ENCODE measurements at regions not wholly inside any gene's neighbourhood (a gene's known extent, or its start where the extent isn't known, plus 50 kb on each side); places are given as distances from the start of the nearest gene placed in this dataset.

DNA sequence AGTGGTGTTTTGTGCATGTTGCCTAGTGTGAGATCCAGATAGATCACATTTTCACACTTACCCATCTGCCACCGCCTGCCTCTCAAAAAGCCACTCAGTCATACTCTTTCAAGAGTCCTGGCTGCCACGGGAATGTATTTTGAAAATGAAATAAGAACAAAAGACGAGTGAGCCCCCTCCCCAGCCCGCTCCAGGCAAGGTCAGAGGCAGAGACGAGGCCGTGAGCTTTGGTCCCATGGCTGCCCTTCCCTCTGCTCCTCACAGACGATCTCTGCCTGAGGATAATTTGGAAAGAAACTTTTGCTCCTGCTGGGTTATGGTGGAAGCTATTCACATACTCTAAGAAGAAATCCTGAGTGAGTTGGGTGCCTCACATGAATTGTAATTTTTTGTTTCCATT is 924.3 kb downstream of the BCL11B start:
- no peak overlapping the region for H3K4me3 Mint-ChIP-seq
- no peaks in the 10 kb centered on the region for H3K27me3 Mint-ChIP-seq
- H3K9me3 Mint-ChIP-seq: peaks cover 3% of the 10 kb centered on the region
- no peak overlapping the region for H3K27ac Mint-ChIP-seq
- H3K36me3 Mint-ChIP-seq: no peaks in the 10 kb centered on the region
- no peak for ATAC-seq
- no peaks in the 10 kb centered on the region for H3K4me1 Mint-ChIP-seq

DNA sequence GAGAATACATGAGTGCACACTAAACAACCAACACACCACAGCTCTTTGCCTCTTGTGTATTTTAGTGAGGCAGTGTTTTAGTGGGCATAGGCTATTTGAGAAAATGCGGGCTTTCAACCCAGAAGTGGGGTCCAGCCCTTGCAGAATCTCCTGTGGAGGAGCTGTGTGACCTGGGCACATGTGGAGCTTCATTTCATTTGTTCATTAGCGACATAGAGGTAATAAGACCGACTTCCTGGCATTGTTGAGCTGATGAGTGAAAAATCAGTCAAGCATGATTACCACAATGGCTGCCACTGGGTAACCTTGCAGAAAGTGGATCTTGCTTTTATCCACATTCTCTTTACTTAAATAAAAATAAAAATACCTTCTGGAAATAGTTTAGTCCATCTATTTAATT is 923.5 kb downstream of the BCL11B start:
- Mint-ChIP-seq H3K27me3 (no peaks in the 10 kb centered on the region), H3K27ac (no peak overlapping the region), H3K4me1 (no peaks in the 10 kb centered on the region), H3K36me3 (no peaks in the 10 kb centered on the region), H3K9me3 (peaks cover 3% of the 10 kb centered on the region), H3K4me3 (no peak overlapping the region)
- no peak for ATAC-seq

DNA sequence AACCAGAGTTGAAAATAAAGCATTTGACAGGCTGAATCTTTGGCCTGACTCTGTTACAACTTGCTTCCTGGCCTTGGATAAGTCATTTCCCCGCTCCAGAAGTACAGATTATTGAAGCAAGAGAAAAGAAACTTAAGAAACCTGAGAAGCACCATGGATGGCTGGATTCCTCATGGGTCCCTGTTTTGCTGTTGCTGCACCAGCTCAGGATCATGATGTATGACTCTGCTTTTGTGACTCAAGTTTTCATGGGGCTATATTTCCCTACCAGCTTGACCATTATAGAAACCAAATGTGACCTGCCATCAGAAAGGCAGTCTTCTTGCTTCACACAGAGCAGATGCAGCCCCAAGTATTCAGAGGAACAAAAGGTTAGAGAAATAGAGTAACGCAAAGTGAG is 921.8 kb downstream of the BCL11B start:
- H3K4me3 Mint-ChIP-seq: no peak overlapping the region
- no peak overlapping the region for H3K27ac Mint-ChIP-seq
- ATAC-seq: no peak
- H3K36me3 Mint-ChIP-seq: no peaks in the 10 kb centered on the region
- H3K9me3 Mint-ChIP-seq: peaks cover 5% of the 10 kb centered on the region
- H3K27me3 Mint-ChIP-seq: no peaks in the 10 kb centered on the region
- no peaks in the 10 kb centered on the region for H3K4me1 Mint-ChIP-seq

DNA sequence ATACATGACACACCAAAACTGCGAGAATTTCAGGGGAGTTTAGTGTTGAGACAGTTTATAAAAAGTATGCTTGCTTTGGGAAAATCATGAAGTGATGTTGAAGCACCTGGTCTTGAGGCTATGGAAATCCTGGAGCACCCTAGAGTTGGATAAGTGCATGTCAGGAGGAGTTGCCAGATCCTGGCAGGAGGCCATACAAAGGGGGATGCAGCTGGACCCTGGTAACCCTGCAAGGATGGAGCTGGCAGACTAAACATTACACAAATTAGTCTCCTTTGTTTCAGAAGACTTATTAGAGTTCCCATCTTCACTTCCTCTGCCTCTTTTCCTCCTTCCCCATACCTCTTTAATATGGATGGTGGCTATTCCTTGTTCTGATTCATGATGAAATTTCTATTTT is 907.0 kb downstream of the BCL11B start:
- Mint-ChIP-seq H3K9me3 (peaks cover 17% of the 10 kb centered on the region), H3K36me3 (no peaks in the 10 kb centered on the region), H3K27ac (no peak overlapping the region), H3K4me3 (no peak overlapping the region), H3K4me1 (no peaks in the 10 kb centered on the region), H3K27me3 (no peaks in the 10 kb centered on the region)
- no peak for ATAC-seq

DNA sequence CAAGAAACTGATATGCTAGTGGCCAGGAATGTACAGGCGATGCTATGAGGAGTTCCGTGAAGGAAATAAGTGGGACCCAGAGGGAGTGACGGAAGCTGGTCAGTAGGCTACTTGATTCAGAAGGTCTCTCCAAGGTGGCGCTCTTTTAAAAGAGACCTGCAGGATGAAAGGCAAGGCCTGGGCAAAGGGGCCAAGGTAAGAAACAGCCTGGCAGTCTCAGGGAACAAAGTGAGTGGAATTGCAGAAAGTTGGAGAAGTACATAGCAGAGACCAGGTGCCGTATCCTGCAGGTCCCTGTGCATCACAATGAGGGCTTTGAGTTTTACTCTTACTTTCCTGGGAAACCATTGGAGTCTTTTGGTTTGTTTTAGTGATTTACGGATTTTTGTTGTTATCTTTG is 905.6 kb downstream of the BCL11B start:
- Mint-ChIP-seq H3K27ac (no peak overlapping the region), H3K4me3 (no peak overlapping the region), H3K36me3 (no peaks in the 10 kb centered on the region), H3K9me3 (peaks cover 13% of the 10 kb centered on the region), H3K4me1 (no peaks in the 10 kb centered on the region), H3K27me3 (no peaks in the 10 kb centered on the region)
- ATAC-seq: no peak

DNA sequence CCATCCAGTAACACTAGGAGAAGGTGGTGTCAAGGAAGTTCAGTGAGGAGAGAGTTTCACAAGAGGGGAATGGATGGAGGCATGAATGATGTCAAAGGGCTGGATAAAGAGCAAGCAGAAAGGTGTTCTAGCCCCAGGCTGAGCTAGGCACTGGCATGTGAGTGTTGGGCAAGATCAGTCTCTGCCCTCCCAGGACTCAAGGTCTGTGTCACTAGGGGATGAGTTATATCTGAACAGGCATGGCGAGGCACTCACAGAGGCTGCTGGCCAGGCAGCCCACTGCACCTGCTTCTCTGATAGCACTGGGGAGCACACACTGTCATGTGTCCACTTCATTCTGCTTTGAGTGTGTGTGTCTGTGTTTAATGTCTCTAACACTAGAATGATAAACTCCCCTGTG is 903.8 kb downstream of the BCL11B start:
- H3K36me3 Mint-ChIP-seq: no peaks in the 10 kb centered on the region
- H3K4me1 Mint-ChIP-seq: no peaks in the 10 kb centered on the region
- ATAC-seq: no peak
- H3K27me3 Mint-ChIP-seq: no peaks in the 10 kb centered on the region
- no peak overlapping the region for H3K4me3 Mint-ChIP-seq
- peaks cover 13% of the 10 kb centered on the region for H3K9me3 Mint-ChIP-seq
- no peak overlapping the region for H3K27ac Mint-ChIP-seq

DNA sequence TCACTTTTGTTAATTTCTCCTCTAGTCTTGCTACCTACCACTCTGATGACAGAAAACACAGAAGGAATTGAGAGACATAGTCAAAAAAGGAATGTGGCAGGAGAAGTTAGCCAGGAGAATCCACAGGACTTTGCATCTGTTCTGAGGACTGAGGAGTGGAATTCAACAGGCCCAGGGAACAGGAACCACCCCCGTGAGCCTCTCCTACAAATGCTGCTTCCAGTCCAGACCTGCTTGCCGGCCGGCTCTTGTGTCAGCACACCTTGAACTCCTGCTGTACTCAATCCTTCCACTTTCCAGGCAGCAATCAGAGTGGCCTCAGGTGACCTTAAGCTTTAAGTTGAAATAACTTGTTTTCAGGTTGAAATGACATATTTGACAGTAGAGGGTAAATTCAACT is 903.1 kb downstream of the BCL11B start:
- no peaks in the 10 kb centered on the region for H3K27me3 Mint-ChIP-seq
- no peaks in the 10 kb centered on the region for H3K36me3 Mint-ChIP-seq
- H3K27ac Mint-ChIP-seq: no peak overlapping the region
- no peak overlapping the region for H3K4me3 Mint-ChIP-seq
- no peak for ATAC-seq
- H3K4me1 Mint-ChIP-seq: no peaks in the 10 kb centered on the region
- H3K9me3 Mint-ChIP-seq: peaks cover 13% of the 10 kb centered on the region

DNA sequence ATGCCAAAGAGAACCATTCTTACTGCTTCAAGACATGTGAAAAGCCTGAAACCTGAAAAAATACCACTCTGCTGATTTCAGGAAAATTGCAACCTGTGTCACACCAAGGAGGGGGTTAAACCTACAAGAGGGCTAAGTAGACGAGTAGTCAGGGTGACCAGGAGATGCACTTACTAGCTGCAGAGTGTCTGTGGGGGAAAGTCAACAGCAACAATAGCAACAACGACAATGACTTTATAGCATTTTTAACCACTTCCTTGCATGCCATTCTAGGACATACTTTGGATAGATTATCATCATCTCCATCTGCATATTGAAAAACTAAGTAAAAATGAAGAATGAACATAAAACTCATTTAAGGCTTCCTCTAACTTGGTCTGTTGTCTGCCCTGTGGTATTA is 902.7 kb downstream of the BCL11B start:
- no peak overlapping the region for H3K27ac Mint-ChIP-seq
- H3K27me3 Mint-ChIP-seq: no peaks in the 10 kb centered on the region
- H3K4me3 Mint-ChIP-seq: no peak overlapping the region
- H3K9me3 Mint-ChIP-seq: peaks cover 13% of the 10 kb centered on the region
- no peaks in the 10 kb centered on the region for H3K36me3 Mint-ChIP-seq
- ATAC-seq: no peak
- H3K4me1 Mint-ChIP-seq: no peaks in the 10 kb centered on the region

DNA sequence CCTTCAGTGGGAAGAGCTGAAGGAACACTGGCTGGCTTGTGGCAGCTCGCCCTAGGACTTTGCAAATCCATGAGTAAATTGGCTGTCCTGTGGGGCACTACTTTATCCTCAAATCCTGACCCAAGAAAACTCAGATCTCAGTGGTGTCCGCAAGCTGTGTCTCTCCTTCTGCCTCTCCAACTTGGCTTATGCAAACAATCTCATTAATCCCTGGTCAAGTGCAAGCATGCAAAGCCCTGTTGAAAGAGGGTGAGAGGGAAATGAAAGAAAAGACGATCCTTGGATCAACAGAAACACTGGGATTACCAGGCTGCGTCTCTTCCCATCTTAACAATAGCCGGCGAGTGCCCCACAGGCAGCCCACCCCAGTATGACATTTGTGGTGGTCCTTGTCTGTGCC is 901.6 kb downstream of the BCL11B start:
- ATAC-seq: no peak
- Mint-ChIP-seq H3K4me3 (no peak overlapping the region), H3K4me1 (no peaks in the 10 kb centered on the region), H3K9me3 (peaks cover 13% of the 10 kb centered on the region), H3K36me3 (no peaks in the 10 kb centered on the region), H3K27me3 (no peaks in the 10 kb centered on the region), H3K27ac (no peak overlapping the region)

DNA sequence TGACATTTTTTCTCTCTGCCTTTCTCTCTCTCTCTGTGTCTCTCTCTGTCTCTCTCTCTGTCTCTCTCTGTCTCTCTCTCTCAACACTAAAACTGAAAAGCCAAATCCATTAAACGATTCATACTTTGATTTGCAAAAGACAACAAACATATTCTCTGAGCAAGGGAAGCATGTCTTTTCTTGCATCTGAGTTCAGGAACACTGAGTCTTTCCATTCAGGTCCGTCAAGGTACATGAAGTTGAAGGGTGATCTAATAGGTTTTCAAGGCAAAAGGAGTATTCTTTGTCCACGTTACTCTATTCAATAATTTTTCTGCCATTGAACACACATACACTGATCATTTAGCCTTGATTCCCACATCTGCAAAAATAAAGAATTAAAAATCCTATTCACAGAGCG is 900.9 kb downstream of the BCL11B start:
- no peaks in the 10 kb centered on the region for H3K36me3 Mint-ChIP-seq
- ATAC-seq: no peak
- no peaks in the 10 kb centered on the region for H3K27me3 Mint-ChIP-seq
- no peaks in the 10 kb centered on the region for H3K4me1 Mint-ChIP-seq
- H3K9me3 Mint-ChIP-seq: peaks cover 13% of the 10 kb centered on the region
- H3K4me3 Mint-ChIP-seq: no peak overlapping the region
- no peak overlapping the region for H3K27ac Mint-ChIP-seq

DNA sequence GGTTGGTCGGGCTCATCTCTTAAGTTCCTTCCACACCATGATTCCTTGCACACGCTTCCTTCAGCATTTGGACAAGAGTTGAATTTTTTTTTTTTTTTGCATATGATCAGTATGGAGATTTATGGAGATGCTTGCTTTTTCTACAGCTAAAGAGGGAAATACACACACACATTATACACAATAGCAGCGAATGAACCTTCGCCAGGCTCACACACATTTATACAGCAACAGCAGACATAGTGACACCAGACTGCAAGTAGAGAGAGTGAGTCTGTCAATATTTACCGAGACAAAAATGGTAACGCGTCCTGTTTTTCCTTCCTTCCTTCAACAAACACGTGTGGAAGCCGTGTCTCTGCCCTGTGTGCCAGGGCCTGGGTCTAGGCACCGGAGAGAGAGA is 897.9 kb downstream of the BCL11B start:
- ATAC-seq: no peak
- Mint-ChIP-seq H3K4me3 (no peak overlapping the region), H3K27ac (no peak overlapping the region), H3K27me3 (no peaks in the 10 kb centered on the region), H3K4me1 (no peaks in the 10 kb centered on the region), H3K36me3 (no peaks in the 10 kb centered on the region), H3K9me3 (peaks cover 4% of the 10 kb centered on the region)

DNA sequence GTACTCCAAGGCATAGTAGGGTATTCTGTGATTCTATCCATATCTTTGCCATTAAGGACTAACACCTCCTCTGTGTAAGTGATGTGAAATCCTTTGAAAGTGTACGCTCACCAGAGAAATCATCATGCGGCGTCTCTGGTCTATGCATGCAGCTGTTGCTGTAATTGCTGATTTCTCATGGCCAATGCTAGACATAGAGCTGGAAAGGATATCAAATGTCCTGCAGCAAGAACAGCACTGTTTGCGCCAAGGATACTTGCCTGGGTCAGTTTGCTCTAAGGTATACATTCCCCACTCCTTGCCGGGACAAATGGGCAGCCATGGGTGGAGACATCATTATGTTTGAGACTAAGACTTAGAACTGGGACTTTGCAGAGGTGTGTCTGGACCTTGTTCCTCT is 896.4 kb downstream of the BCL11B start:
- H3K9me3 Mint-ChIP-seq: peaks cover 7% of the 10 kb centered on the region
- no peaks in the 10 kb centered on the region for H3K4me1 Mint-ChIP-seq
- no peak overlapping the region for H3K4me3 Mint-ChIP-seq
- H3K36me3 Mint-ChIP-seq: no peaks in the 10 kb centered on the region
- no peak overlapping the region for H3K27ac Mint-ChIP-seq
- ATAC-seq: no peak
- no peaks in the 10 kb centered on the region for H3K27me3 Mint-ChIP-seq

DNA sequence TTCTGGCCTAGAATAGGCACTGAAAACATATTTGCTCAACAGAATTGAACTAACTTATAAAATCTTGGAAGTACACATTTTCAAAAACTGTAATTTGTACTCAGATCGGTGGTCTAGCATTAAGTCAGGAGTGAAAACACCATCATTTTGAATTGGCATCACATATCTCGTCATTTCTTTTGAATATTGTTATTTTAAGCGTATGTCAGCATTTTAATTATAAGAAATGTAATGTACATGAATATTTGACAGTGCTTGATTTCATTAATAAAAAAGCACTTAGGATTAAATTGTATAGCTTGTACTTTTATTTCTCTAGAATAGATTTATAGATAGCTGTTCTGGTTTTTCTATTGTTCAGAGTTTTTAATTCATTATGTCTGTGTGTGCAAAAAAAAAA is 892.2 kb downstream of the BCL11B start:
- H3K4me1 Mint-ChIP-seq: no peaks in the 10 kb centered on the region
- no peak overlapping the region for H3K27ac Mint-ChIP-seq
- no peak overlapping the region for H3K4me3 Mint-ChIP-seq
- no peak for ATAC-seq
- H3K27me3 Mint-ChIP-seq: no peaks in the 10 kb centered on the region
- no peaks in the 10 kb centered on the region for H3K36me3 Mint-ChIP-seq
- H3K9me3 Mint-ChIP-seq: peaks cover 14% of the 10 kb centered on the region

DNA sequence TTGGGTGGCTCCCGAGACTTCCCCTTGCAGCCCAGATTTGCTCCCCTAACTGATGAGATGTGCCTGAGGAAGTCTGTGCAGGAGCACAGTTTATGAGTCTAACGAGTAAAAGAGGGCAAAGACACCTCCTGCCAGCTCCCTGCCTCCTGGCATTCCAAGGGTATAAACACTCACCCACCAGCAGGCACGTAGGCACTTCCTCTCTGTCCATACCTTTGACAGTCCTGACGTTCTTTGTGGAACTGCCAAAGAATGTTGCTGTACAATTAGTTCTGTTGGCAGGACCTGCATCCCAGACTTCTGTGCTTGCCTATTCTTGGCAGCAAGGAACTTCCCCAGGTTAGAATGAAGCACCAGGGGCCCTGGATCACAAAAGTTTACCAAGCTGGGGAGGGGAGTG is 889.3 kb downstream of the BCL11B start:
- Mint-ChIP-seq H3K27ac (no peak overlapping the region), H3K36me3 (no peaks in the 10 kb centered on the region), H3K4me1 (no peaks in the 10 kb centered on the region), H3K4me3 (no peak overlapping the region), H3K9me3 (peaks cover 14% of the 10 kb centered on the region), H3K27me3 (no peaks in the 10 kb centered on the region)
- no peak for ATAC-seq

DNA sequence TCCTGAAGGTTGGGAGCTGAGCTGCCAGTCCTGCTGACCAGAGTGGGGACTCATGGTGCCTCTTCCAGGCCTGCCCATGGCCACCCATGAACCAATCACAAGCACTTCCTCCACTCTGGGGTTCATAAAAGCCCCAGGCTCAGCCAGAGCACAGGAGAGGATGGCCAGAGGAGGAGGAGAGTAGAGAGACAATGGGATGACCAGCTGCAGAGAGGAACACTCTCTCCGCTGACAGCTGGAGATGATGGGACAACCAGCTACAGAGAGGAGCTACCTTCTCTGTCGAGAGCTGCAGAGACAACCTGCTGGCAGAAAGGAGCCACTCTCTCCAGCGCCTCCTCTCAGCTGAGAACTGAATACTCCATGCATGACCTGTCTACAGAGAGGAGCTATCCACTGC is 886.1 kb downstream of the BCL11B start:
- no peaks in the 10 kb centered on the region for H3K36me3 Mint-ChIP-seq
- H3K4me3 Mint-ChIP-seq: no peak overlapping the region
- ATAC-seq: no peak
- H3K4me1 Mint-ChIP-seq: no peaks in the 10 kb centered on the region
- H3K9me3 Mint-ChIP-seq: peaks cover 14% of the 10 kb centered on the region
- H3K27me3 Mint-ChIP-seq: no peaks in the 10 kb centered on the region
- no peak overlapping the region for H3K27ac Mint-ChIP-seq

DNA sequence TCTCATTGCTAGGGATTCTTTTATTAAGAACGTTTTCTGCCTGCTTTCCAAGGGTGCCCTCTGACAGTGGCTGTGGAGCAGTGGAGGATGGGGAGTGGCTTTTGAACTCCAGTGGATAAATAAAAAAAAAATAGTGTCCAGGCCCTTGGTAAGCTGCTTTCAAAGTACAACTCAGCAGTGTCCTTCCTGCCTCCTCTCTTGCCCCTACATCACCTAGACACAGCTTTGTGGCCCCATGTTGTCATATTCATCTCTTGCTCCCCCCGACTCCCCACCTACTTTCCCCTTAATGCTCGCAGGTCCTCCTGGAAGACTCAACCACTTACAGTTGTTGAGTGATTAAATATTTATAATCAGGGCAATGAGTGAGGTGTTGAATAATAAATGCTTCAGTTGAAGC is 880.9 kb downstream of the BCL11B start:
- H3K36me3 Mint-ChIP-seq: no peaks in the 10 kb centered on the region
- H3K27ac Mint-ChIP-seq: no peak overlapping the region
- H3K27me3 Mint-ChIP-seq: no peaks in the 10 kb centered on the region
- no peak for ATAC-seq
- peaks cover 5% of the 10 kb centered on the region for H3K9me3 Mint-ChIP-seq
- H3K4me3 Mint-ChIP-seq: no peak overlapping the region
- H3K4me1 Mint-ChIP-seq: no peaks in the 10 kb centered on the region

DNA sequence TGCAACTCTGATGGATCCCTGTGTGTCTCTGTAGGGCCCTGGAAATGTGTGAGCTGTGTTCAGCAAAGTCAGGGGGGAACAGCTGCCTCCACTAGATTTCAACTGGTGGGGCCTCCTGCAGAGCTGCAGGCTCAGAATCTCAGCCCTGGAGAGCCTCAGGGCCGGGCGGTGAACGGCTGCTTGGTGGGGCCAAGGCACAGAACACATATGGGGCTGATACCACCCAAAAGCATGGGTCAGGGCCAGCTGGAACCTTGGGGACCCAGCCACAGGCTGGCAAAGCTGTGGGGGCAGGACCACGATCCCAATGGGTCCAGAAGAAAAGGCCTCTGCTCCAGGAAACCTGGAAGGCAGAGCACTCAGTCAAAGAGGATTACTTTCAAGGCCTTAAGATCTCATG is 878.5 kb downstream of the BCL11B start:
- Mint-ChIP-seq H3K4me3 (no peak overlapping the region), H3K36me3 (no peaks in the 10 kb centered on the region), H3K27me3 (no peaks in the 10 kb centered on the region), H3K27ac (no peak overlapping the region), H3K4me1 (no peaks in the 10 kb centered on the region), H3K9me3 (peaks cover 8% of the 10 kb centered on the region)
- ATAC-seq: no peak

Measured in stimulated activated memory B cell treated with anti-CD40 and anti-IgM and Interleukin-4, amounts not matched to agents 10 μg/mL and 1 μg/mL and 100 μg/mL, for 72 hours (primary cell).